ENCODE measurements at regions not wholly inside any gene's neighbourhood (a gene's known extent, or its start where the extent isn't known, plus 50 kb on each side); places are given as distances from the start of the nearest gene placed in this dataset.

- H4K91ac ChIP-seq (ENCODE audit: insufficient read length, low read depth, low read length), result no peak overlapping the region
These were observed 68.2 kb downstream of the ELAPOR2 start for GRCh38 chr7:86991093-86991769.

More at GRCh38 chr7:86991093-86991769, 68.2 kb downstream of the ELAPOR2 start:
- Mint-ChIP-seq H3K27ac (no peak overlapping the region), H3K4me1 (peaks cover 5% of the 10 kb centered on the region in 2 experiments), H3K9me3 (peaks cover 13 to 14% of the 10 kb centered on the region in 2 experiments; a peak in 4 of 5 replicates), H3K4me3 (no peak overlapping the region), H3K27me3 (ENCODE audit: low read depth) (no peaks in the 10 kb centered on the region), H3K36me3 (ENCODE audit: insufficient read depth in 1 of 3, low read depth in 3 of 3) (peaks cover 9 to 20% (median 12%) of the 10 kb centered on the region in 3 experiments)
- Histone ChIP-seq H3K4me1 (ENCODE audit: insufficient read depth, low read length) (no peaks in the 10 kb centered on the region), H3K14ac (ENCODE audit: insufficient read depth, low read length) (no peak overlapping the region), H3T11ph (ENCODE audit: low read length) (no peak overlapping the region), H2AFZ (ENCODE audit: low read length) (no peak overlapping the region), H3K23ac (ENCODE audit: insufficient read length, low read depth, low read length) (no peak overlapping the region), H3K27me3 (ENCODE audit: insufficient read depth, low read length) (no peaks in the 10 kb centered on the region), H2AK5ac (ENCODE audit: insufficient read length, low read length) (no peak overlapping the region), H3K79me2 (ENCODE audit: insufficient read depth, low read length) (peaks cover 4% of the 10 kb centered on the region), H4K8ac (replicated peaks; ENCODE audit: insufficient read length, low read depth, low read length) (no peak overlapping the region), H3K9me3 (ENCODE audit: control insufficient read depth, low read depth, low read length) (no peaks in the 10 kb centered on the region), H2BK12ac (ENCODE audit: insufficient read length, low read depth, low read length) (no peak overlapping the region), H4K5ac (ENCODE audit: insufficient read length, low read depth, low read length) (no peak overlapping the region), H2BK5ac (ENCODE audit: insufficient read length, low read length) (no peak overlapping the region), H3K18ac (ENCODE audit: insufficient read length, low read depth, low read length) (no peak overlapping the region), H2BK20ac (ENCODE audit: low read depth, low read length, poor library complexity, severe bottlenecking) (no peak overlapping the region), H3K4me2 (ENCODE audit: insufficient read depth, insufficient read length, low read length) (no peak overlapping the region), H2BK120ac (ENCODE audit: low read depth, low read length, poor library complexity, severe bottlenecking) (no peak overlapping the region), H4K20me1 (ENCODE audit: control insufficient read depth, insufficient read depth, insufficient read length) (no peaks in the 10 kb centered on the region), H3K9ac (ENCODE audit: extremely low read depth, insufficient read length, low read length) (no peak overlapping the region), H3K27ac (ENCODE audit: insufficient read length, low read depth, low read length) (no peak overlapping the region), H3K79me1 (ENCODE audit: insufficient read depth, low read depth, low read length, poor library complexity, severe bottlenecking) (peaks cover 8% of the 10 kb centered on the region), H3K56ac (ENCODE audit: insufficient read length, low read depth, low read length) (no peak overlapping the region), H3K4ac (ENCODE audit: low read depth, low read length) (no peak overlapping the region), H3K23me2 (ENCODE audit: insufficient read length, low read depth, low read length, poor library complexity, severe bottlenecking) (no peaks in the 10 kb centered on the region), H2BK15ac (ENCODE audit: low read depth, low read length) (no peak overlapping the region)
- DNase-seq, result no peak
- no peak for TF ChIP-seq CTCF (conservative IDR thresholded peaks at IDR 0.05)

Measured in H9 (cell line).